Fibroblast of lung (primary cell): ENCODE measurements at regions not wholly inside any gene's neighbourhood (a gene's known extent, or its start where the extent isn't known, plus 50 kb on each side); places are given as distances from the start of the nearest gene placed in this dataset.
"Not testable (repeated sequence)": the region's sequence is repeated elsewhere in the genome, so short reads cannot be mapped to it uniquely, and the experiment has no call there.

ENCODE experiments used
- CTCF ChIP-seq, 2 donors: IDR thresholded peaks in 1 of 2; conservative IDR thresholded peaks in 1 of 2; 1 replicate in 1 of 2; 2 replicates in 1 of 2; pipeline ENCODE4 v1.5.1; 2011 to 2012; ENCODE audit warnings: low read length in 2 of 2, control low read depth in 1 of 2, inconsistent platforms in 1 of 2, low read depth in 1 of 2, mild to moderate bottlenecking in 1 of 2
- EZH2 ChIP-seq: IDR thresholded peaks from 2 replicates; pipeline ENCODE4 v1.5.1; 2012; ENCODE audit warnings: low read length, control low read depth, mild to moderate bottlenecking; ENCODE audit errors: missing control alignments

- not testable (repeated sequence) for TF ChIP-seq CTCF (conservative IDR thresholded peaks at IDR 0.05 in 1 of 2, IDR thresholded peaks at IDR 0.05 in 1 of 2; ENCODE audit: low read depth in 1 of 2, low read length in 2 of 2); EZH2
Observed at GRCh38 chrX:121381915-121382314, 334.5 kb downstream of the GLUD2 start.
